ENCODE measurements at regions not wholly inside any gene's neighbourhood (a gene's known extent, or its start where the extent isn't known, plus 50 kb on each side); places are given as distances from the start of the nearest gene placed in this dataset.

DNA sequence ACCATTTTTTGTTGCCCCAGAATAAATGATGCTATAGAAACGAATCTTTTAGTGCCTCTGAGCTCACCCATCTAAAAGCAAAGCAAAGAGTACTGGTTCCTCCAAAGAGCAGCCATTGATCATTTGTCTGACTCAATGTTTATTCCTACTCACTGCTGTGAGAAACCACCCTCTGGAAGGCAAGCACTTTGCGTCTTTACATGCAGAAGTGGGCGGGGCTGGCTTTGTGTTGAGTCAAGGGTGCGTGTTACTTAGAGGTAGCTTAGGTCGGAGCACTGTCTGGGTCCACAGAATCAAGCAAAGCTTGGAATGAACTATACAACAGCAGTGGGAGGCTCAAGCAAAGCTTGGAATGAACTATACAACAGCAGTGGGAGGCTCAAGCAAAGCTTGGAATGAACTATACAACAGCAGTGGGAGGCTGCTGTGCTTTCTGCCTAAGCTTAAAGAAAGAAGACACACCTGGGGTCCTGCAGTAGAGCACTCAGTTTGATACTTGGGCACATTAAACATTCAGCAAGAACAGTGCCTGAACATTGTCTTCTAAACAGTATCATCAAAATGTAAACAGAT, 77.2 kb upstream of the PRICKLE1 start:
- Mint-ChIP-seq H3K4me1 (ENCODE audit: unreplicated experiment) (peaks cover 8% of the 10 kb centered on the region), H3K27me3 (ENCODE audit: unreplicated experiment) (peaks cover 14% of the 10 kb centered on the region), H3K9me3 (ENCODE audit: unreplicated experiment) (peaks cover 4% of the 10 kb centered on the region), H3K36me3 (ENCODE audit: unreplicated experiment) (no peaks in the 10 kb centered on the region), H3K4me3 (ENCODE audit: unreplicated experiment) (no peak overlapping the region), H3K27ac (ENCODE audit: unreplicated experiment) (no peak overlapping the region)
- DNase-seq (ENCODE audit: extremely low spot score, unreplicated experiment), result no peak
- no peak for TF ChIP-seq CTCF (IDR thresholded peaks at IDR 0.05)

GRCh38 chr12:42663621-42664020, 74.1 kb upstream of the PRICKLE1 start:
- Mint-ChIP-seq H3K27ac (ENCODE audit: unreplicated experiment) (no peak overlapping the region), H3K4me3 (ENCODE audit: unreplicated experiment) (no peak overlapping the region), H3K9me3 (ENCODE audit: unreplicated experiment) (peaks cover 15% of the 10 kb centered on the region), H3K27me3 (ENCODE audit: unreplicated experiment) (peaks cover 17% of the 10 kb centered on the region), H3K4me1 (ENCODE audit: unreplicated experiment) (no peaks in the 10 kb centered on the region), H3K36me3 (ENCODE audit: unreplicated experiment) (no peaks in the 10 kb centered on the region)
- no peak for TF ChIP-seq CTCF (IDR thresholded peaks at IDR 0.05)
- DNase-seq (ENCODE audit: extremely low spot score, unreplicated experiment), result no peak

- peaks cover 15% of the 10 kb centered on the region for H3K9me3 Mint-ChIP-seq (ENCODE audit: unreplicated experiment)
- no peak for DNase-seq (ENCODE audit: extremely low spot score, unreplicated experiment)
- no peak for TF ChIP-seq CTCF (IDR thresholded peaks at IDR 0.05)
- no peaks in the 10 kb centered on the region for H3K36me3 Mint-ChIP-seq (ENCODE audit: unreplicated experiment)
- peaks cover 13% of the 10 kb centered on the region for H3K27me3 Mint-ChIP-seq (ENCODE audit: unreplicated experiment)
- H3K27ac Mint-ChIP-seq (ENCODE audit: unreplicated experiment), result no peak overlapping the region
- H3K4me3 Mint-ChIP-seq (ENCODE audit: unreplicated experiment), result no peak overlapping the region
- no peaks in the 10 kb centered on the region for H3K4me1 Mint-ChIP-seq (ENCODE audit: unreplicated experiment)
Observed at GRCh38 chr12:42660968-42661937, 71.7 kb upstream of the PRICKLE1 start.

DNA sequence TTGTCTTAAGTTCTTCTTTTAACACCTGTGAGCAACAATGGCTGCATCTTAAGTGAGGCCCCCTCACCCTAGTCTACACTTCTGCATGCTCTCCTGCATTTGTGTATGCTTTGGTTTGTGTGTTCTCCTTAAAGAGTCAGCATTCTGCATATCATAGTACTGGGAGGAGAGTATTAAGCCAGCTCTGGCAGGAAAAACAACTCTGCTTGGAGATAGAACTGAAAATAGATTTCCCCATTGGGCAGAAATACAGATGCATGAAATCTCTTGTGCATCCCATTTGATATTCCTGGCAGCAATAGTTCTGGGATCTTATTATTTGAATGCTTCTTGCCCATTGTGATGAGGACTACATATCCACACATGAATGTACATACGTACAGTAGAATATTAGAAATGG, 70.6 kb upstream of the PRICKLE1 start:
- no peaks in the 10 kb centered on the region for H3K4me1 Mint-ChIP-seq (ENCODE audit: unreplicated experiment)
- H3K27me3 Mint-ChIP-seq (ENCODE audit: unreplicated experiment), result peaks cover 10% of the 10 kb centered on the region
- no peak overlapping the region for H3K4me3 Mint-ChIP-seq (ENCODE audit: unreplicated experiment)
- no peaks in the 10 kb centered on the region for H3K36me3 Mint-ChIP-seq (ENCODE audit: unreplicated experiment)
- TF ChIP-seq CTCF (IDR thresholded peaks at IDR 0.05), result no peak
- peaks cover 15% of the 10 kb centered on the region for H3K9me3 Mint-ChIP-seq (ENCODE audit: unreplicated experiment)
- no peak for DNase-seq (ENCODE audit: extremely low spot score, unreplicated experiment)
- no peak overlapping the region for H3K27ac Mint-ChIP-seq (ENCODE audit: unreplicated experiment)

- Mint-ChIP-seq H3K27ac (ENCODE audit: unreplicated experiment) (no peak overlapping the region), H3K4me3 (ENCODE audit: unreplicated experiment) (no peak overlapping the region), H3K27me3 (ENCODE audit: unreplicated experiment) (peaks cover 4% of the 10 kb centered on the region), H3K4me1 (ENCODE audit: unreplicated experiment) (peaks cover 2% of the 10 kb centered on the region), H3K9me3 (ENCODE audit: unreplicated experiment) (peaks cover 3% of the 10 kb centered on the region), H3K36me3 (ENCODE audit: unreplicated experiment) (no peaks in the 10 kb centered on the region)
- no peak for TF ChIP-seq CTCF (IDR thresholded peaks at IDR 0.05)
- DNase-seq (ENCODE audit: extremely low spot score, unreplicated experiment), result no peak
Observed at GRCh38 chr12:42652048-42652447, 62.5 kb upstream of the PRICKLE1 start.

Measured in osteocyte (in vitro differentiated cells).